Uterus (tissue), 3 donors: ENCODE measurements at regions not wholly inside any gene's neighbourhood (a gene's known extent, or its start where the extent isn't known, plus 50 kb on each side); places are given as distances from the start of the nearest gene placed in this dataset.

ENCODE experiments used
- DNase-seq, 2 donors: peaks; one replicate each; pipeline ENCODE4 v3.0.0-alpha.2; 2019 to 2020
- H3K27ac ChIP-seq, 2 donors: fragments of 200-600 bp; sonication (generic); 1 replicate in 1 of 2; 2 replicates in 1 of 2; pipeline ENCODE4 v1.5.1; 2016 to 2018
- H3K27me3 ChIP-seq, 2 donors: fragments of 200-600 bp; sonication (generic); one replicate each; pipeline ENCODE4 v1.5.1; 2018 to 2019; ENCODE audit warnings: control low read depth in 1 of 2
- H3K36me3 ChIP-seq, 2 donors: fragments of 200-600 bp; sonication (generic); one replicate each; pipeline ENCODE4 v1.5.1; 2019; ENCODE audit warnings: control low read depth in 1 of 2
- H3K4me1 ChIP-seq, 2 donors: fragments of 200-600 bp; sonication (generic); one replicate each; pipeline ENCODE4 v1.5.1; 2018 to 2019; ENCODE audit warnings: control low read depth in 1 of 2
- H3K4me3 ChIP-seq, 2 donors: fragments of 200-600 bp; sonication (generic); 1 replicate in 1 of 2; 2 replicates in 1 of 2; pipeline ENCODE4 v1.5.1; 2018 to 2019; ENCODE audit warnings: mild to moderate bottlenecking in 1 of 2
- H3K9me3 ChIP-seq, 2 donors: fragments of 200-600 bp; sonication (generic); one replicate each; pipeline ENCODE4 v1.5.1; 2019; ENCODE audit warnings: control low read depth in 1 of 2
- POLR2A ChIP-seq, 2 donors: fragments of 450-650 bp; IDR thresholded peaks; one replicate each; pipeline ENCODE4 v1.6.1; 2016; ENCODE audit warnings: antibody characterized with exemption in 2 of 2, mild to moderate bottlenecking in 1 of 2, moderate library complexity in 1 of 2
- intact Hi-C: fragments of 100-400 bp; cut with DNase I; formaldehyde crosslinking; loops from one replicate; pipeline ENCODE4 v1.15.1; 2023; ENCODE audit warnings: low total_unique reads
- TF ChIP-seq, protein P1 (sequence below), 4 experiments: fragments of 200-600 bp in 2 of 4; fragments of 450-650 bp in 2 of 4; sonication (generic) in 2 of 4; IDR thresholded peaks; one replicate each; pipeline ENCODE4 v1.5.1; 2016 to 2019; ENCODE audit warnings: antibody characterized with exemption in 4 of 4, mild to moderate bottlenecking in 2 of 4, moderate library complexity in 1 of 4
- donor health status: DM: yes; HTN: yes; CAD: no.

DNA sequence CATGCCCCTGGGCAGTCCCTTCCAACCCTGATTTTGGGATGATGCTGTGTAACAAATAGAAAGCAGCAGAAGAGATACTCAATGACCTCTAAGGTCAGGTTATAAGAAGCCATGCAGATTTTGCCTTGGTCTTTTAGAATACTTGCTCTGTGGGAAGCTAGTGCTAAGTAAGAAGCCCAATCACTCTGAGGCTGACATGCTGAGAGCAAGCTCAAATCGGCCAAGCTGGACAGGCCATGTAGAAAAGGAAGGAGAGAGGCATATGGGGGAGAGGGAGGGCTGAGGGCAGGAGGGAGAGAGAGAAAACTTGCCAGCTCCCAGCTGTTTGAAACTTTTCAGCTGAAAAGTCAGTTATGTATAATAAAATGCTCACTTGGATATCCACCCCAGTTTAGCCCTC, 1021.6 kb upstream of the MAP3K7 start:
- DNase-seq, result no peak
- Histone ChIP-seq H3K27me3 (no peaks in the 10 kb centered on the region), H3K36me3 (no peaks in the 10 kb centered on the region), H3K4me1 (no peaks in the 10 kb centered on the region), H3K4me3 (no peak overlapping the region), H3K9me3 (no peaks in the 10 kb centered on the region), H3K27ac (no peak overlapping the region)
- intact Hi-C loops, result no loop called here
- TF ChIP-seq POLR2A (IDR thresholded peaks at IDR 0.05), result no peak
- TF ChIP-seq, protein P1, sequence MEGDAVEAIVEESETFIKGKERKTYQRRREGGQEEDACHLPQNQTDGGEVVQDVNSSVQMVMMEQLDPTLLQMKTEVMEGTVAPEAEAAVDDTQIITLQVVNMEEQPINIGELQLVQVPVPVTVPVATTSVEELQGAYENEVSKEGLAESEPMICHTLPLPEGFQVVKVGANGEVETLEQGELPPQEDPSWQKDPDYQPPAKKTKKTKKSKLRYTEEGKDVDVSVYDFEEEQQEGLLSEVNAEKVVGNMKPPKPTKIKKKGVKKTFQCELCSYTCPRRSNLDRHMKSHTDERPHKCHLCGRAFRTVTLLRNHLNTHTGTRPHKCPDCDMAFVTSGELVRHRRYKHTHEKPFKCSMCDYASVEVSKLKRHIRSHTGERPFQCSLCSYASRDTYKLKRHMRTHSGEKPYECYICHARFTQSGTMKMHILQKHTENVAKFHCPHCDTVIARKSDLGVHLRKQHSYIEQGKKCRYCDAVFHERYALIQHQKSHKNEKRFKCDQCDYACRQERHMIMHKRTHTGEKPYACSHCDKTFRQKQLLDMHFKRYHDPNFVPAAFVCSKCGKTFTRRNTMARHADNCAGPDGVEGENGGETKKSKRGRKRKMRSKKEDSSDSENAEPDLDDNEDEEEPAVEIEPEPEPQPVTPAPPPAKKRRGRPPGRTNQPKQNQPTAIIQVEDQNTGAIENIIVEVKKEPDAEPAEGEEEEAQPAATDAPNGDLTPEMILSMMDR (IDR thresholded peaks at IDR 0.05), result no peak

DNA sequence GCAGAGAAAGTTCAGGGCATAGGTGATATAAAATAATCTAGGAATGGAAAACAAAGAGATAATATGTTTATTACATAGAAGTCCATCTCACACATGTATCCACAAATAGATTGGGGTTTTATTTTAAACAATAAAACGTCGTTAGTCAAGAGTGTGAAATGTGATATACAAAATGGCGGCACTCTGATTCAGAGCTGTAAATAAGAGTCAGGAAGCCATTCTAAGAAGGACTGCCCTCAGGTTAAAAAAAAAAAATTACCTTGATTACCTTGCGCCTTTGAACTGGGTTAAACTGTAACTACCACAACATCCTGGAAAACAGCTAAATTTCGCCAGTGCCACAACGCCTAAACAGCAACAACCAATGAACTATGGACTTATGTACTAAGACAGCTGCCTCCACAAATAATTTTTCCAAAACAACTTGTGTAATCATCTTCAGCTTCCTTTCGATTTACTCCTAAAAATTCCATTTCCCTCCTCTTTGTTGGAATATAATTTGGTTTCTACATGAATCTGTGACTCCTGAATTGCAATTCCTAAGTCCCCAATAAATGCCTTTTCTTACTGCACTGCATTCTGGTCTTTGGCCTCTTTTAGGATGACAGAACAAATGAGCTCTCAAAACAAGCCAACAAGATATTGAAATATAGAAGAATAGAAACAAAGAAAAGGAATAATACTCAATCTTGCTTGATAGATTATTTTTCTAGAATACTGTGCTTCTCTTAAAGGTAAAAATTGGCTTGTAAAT, 1019.5 kb upstream of the MAP3K7 start:
- no peak for DNase-seq
- Histone ChIP-seq H3K9me3 (no peaks in the 10 kb centered on the region), H3K4me3 (no peak overlapping the region), H3K27ac (no peak overlapping the region), H3K36me3 (no peaks in the 10 kb centered on the region), H3K27me3 (no peaks in the 10 kb centered on the region), H3K4me1 (no peaks in the 10 kb centered on the region)
- intact Hi-C loops, result no loop called here
- TF ChIP-seq, protein P1 (IDR thresholded peaks at IDR 0.05), result no peak
- TF ChIP-seq POLR2A (IDR thresholded peaks at IDR 0.05), result no peak

DNA sequence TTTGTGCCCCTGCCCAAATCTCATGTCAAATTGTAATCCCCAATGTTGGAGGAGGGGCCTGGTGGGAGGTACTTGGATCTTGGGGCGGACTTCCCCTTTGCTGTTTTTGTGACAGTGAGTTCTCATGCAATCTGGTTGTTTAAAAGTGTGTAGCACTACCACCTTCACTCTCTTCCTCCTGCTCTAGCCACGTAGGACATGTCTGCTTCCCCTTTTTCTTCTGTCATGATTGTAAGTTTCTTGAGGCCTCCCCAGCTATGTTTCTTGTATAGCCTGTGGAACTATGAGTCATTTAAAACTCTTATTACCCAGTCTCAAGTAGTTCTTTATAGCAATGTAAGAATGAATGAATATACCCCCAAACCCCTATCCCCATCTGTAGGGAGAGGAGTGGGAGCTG, 1013.7 kb upstream of the MAP3K7 start:
- TF ChIP-seq POLR2A (IDR thresholded peaks at IDR 0.05), result no peak
- TF ChIP-seq, protein P1 (IDR thresholded peaks at IDR 0.05), result no peak
- Histone ChIP-seq H3K27ac (no peak overlapping the region), H3K4me3 (no peak overlapping the region), H3K36me3 (no peaks in the 10 kb centered on the region), H3K27me3 (no peaks in the 10 kb centered on the region), H3K4me1 (no peaks in the 10 kb centered on the region), H3K9me3 (no peaks in the 10 kb centered on the region)
- intact Hi-C loops, result no loop called here
- DNase-seq, result no peak

DNA sequence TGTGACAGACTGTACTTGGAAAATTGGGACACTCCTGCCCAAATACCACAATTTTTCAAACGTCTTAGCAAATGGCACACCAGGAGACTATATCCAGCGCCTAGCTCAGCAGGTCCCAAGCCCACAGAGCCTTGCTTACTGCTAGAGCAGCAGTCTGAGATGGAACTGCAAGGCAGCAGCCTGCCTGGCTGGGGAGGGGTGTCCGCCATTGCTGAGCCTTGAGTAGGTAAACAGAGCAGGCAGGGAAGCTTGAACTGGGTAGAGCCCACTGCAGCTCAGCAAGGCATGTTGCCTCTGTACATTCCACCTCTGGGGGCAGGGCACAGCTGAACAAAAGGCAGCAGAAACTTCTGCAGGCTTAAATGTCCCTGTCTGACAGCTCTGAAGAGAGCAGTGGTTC, 1003.3 kb upstream of the MAP3K7 start:
- no peak for DNase-seq
- intact Hi-C loops, result no loop called here
- no peaks in the 10 kb centered on the region for H3K9me3 ChIP-seq
- no peak overlapping the region for H3K4me3 ChIP-seq
- no peaks in the 10 kb centered on the region for H3K4me1 ChIP-seq
- no peaks in the 10 kb centered on the region for H3K27me3 ChIP-seq
- no peak overlapping the region for H3K27ac ChIP-seq
- H3K36me3 ChIP-seq, result no peaks in the 10 kb centered on the region
- no peak for TF ChIP-seq POLR2A (IDR thresholded peaks at IDR 0.05)
- TF ChIP-seq, protein P1 (IDR thresholded peaks at IDR 0.05), result no peak

DNA sequence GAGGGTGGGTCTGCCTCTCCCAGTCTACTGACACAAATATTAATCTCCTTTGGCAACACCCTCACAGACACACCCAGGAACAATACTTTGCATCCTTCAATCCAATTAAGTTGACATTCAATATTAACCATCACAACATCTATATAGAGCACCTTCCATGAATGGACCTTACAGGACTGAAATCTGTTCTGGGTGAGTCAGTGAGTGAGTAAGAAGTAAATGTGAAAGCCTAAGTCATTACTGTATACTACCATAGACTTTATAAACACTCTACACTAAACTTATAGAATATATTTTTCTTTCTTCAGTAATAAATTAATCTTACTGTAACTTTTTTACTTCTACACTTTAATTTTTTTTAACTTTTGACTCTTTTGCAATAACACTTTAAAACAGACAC, 993.8 kb upstream of the MAP3K7 start:
- TF ChIP-seq, protein P1 (IDR thresholded peaks at IDR 0.05), result no peak
- TF ChIP-seq POLR2A (IDR thresholded peaks at IDR 0.05), result no peak
- intact Hi-C loops, result no loop called here
- no peaks in the 10 kb centered on the region for H3K4me1 ChIP-seq
- H3K4me3 ChIP-seq, result no peak overlapping the region
- no peak for DNase-seq
- no peaks in the 10 kb centered on the region for H3K9me3 ChIP-seq
- H3K27me3 ChIP-seq, result no peaks in the 10 kb centered on the region
- no peaks in the 10 kb centered on the region for H3K36me3 ChIP-seq
- H3K27ac ChIP-seq, result no peak overlapping the region
